PFSK-1 (cell line): ENCODE measurements at regions not wholly inside any gene's neighbourhood (a gene's known extent, or its start where the extent isn't known, plus 50 kb on each side); places are given as distances from the start of the nearest gene placed in this dataset.

Experiments
- POLR2AphosphoS5 ChIP-seq: IDR thresholded peaks from 2 replicates; pipeline ENCODE4 v1.6.1; 2012; ENCODE audit warnings: low read depth, mild to moderate bottlenecking, control low read depth, low read length, moderate library complexity
- SIN3A ChIP-seq: IDR thresholded peaks from 2 replicates; pipeline ENCODE4 v1.6.1; 2012; ENCODE audit warnings: mild to moderate bottlenecking, low read length, moderate library complexity, borderline replicate concordance; ENCODE audit not compliant: insufficient read depth
- TAF1 ChIP-seq: IDR thresholded peaks from 2 replicates; pipeline ENCODE4 v1.6.1; 2012; ENCODE audit warnings: low read length, control low read depth, borderline replicate concordance; ENCODE audit not compliant: insufficient read depth
- TF ChIP-seq, protein P1 (sequence below), 2 experiments: IDR thresholded peaks; 2 replicates each; pipeline versions ENCODE4 v1.6.1 to v1.8.0; 2011 to 2012; ENCODE audit warnings: low read depth in 2 of 2, low read length in 2 of 2, control low read depth in 1 of 2, inconsistent platforms in 1 of 2, mild to moderate bottlenecking in 1 of 2, moderate library complexity in 1 of 2; ENCODE audit not compliant: insufficient read depth in 1 of 2

GRCh38 chr13:104365430-104365829 is 1299.2 kb upstream of the SLC10A2 start:
- TF ChIP-seq TAF1 (no peak), SIN3A (no peak), POLR2AphosphoS5 (no peak)
- TF ChIP-seq, protein P1, sequence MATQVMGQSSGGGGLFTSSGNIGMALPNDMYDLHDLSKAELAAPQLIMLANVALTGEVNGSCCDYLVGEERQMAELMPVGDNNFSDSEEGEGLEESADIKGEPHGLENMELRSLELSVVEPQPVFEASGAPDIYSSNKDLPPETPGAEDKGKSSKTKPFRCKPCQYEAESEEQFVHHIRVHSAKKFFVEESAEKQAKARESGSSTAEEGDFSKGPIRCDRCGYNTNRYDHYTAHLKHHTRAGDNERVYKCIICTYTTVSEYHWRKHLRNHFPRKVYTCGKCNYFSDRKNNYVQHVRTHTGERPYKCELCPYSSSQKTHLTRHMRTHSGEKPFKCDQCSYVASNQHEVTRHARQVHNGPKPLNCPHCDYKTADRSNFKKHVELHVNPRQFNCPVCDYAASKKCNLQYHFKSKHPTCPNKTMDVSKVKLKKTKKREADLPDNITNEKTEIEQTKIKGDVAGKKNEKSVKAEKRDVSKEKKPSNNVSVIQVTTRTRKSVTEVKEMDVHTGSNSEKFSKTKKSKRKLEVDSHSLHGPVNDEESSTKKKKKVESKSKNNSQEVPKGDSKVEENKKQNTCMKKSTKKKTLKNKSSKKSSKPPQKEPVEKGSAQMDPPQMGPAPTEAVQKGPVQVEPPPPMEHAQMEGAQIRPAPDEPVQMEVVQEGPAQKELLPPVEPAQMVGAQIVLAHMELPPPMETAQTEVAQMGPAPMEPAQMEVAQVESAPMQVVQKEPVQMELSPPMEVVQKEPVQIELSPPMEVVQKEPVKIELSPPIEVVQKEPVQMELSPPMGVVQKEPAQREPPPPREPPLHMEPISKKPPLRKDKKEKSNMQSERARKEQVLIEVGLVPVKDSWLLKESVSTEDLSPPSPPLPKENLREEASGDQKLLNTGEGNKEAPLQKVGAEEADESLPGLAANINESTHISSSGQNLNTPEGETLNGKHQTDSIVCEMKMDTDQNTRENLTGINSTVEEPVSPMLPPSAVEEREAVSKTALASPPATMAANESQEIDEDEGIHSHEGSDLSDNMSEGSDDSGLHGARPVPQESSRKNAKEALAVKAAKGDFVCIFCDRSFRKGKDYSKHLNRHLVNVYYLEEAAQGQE (IDR thresholded peaks at IDR 0.05; ENCODE audit: insufficient read depth in 1 of 2, low read depth in 2 of 2, low read length in 2 of 2), result no peak
